ENCODE measurements at regions not wholly inside any gene's neighbourhood (a gene's known extent, or its start where the extent isn't known, plus 50 kb on each side); places are given as distances from the start of the nearest gene placed in this dataset.

GRCh38 chr10:129055225-129055624, 411.8 kb upstream of the MGMT start:
- TF ChIP-seq, protein P1, sequence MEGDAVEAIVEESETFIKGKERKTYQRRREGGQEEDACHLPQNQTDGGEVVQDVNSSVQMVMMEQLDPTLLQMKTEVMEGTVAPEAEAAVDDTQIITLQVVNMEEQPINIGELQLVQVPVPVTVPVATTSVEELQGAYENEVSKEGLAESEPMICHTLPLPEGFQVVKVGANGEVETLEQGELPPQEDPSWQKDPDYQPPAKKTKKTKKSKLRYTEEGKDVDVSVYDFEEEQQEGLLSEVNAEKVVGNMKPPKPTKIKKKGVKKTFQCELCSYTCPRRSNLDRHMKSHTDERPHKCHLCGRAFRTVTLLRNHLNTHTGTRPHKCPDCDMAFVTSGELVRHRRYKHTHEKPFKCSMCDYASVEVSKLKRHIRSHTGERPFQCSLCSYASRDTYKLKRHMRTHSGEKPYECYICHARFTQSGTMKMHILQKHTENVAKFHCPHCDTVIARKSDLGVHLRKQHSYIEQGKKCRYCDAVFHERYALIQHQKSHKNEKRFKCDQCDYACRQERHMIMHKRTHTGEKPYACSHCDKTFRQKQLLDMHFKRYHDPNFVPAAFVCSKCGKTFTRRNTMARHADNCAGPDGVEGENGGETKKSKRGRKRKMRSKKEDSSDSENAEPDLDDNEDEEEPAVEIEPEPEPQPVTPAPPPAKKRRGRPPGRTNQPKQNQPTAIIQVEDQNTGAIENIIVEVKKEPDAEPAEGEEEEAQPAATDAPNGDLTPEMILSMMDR (IDR thresholded peaks at IDR 0.05): no peak
- TF ChIP-seq POLR2A (IDR thresholded peaks at IDR 0.05): no peak

Measured in lower leg skin (tissue), 3 donors.